ENCODE measurements at regions not wholly inside any gene's neighbourhood (a gene's known extent, or its start where the extent isn't known, plus 50 kb on each side); places are given as distances from the start of the nearest gene placed in this dataset.

DNA sequence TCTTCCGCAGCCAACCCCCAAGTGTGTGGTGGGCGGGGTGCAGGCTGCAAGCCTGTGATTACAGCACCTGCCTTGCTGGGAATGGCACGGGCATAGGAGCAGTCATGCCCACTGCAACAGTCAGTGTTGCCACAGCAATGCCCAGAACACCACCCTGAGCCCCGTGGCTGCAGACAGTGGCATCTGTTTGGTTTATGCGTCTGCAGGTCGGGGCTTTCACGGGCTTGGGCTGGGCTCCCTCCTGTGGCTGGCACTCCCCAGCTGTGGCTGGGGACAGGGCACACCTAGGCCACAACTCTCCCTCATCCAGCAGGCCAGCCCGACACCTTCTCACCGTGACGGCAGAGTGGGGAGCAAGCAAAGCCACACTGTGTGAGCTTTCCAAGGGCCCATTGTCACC lies 115.3 kb upstream of the C1QTNF9B start:
- no peak for DNase-seq

DNA sequence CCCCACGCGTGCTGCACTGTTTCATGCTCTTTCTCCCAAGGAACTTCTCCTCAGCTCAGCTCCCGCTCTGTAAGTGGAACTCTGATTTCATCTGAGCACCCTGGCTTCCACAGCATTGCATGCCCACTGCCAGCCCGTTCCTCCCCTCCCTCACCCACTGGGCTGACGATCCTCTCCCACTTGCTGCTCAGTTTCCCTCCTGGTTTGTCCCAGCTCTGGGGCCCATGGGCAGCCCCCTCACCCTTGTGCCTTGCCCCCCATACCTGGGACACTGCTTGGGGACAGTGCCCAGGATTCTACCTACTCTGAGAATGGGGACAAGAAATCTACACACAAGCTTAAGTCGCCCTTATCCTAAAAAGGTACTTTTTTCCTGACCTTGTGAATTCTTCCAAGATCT lies 115.9 kb upstream of the C1QTNF9B start:
- DNase-seq = no peak

DNA sequence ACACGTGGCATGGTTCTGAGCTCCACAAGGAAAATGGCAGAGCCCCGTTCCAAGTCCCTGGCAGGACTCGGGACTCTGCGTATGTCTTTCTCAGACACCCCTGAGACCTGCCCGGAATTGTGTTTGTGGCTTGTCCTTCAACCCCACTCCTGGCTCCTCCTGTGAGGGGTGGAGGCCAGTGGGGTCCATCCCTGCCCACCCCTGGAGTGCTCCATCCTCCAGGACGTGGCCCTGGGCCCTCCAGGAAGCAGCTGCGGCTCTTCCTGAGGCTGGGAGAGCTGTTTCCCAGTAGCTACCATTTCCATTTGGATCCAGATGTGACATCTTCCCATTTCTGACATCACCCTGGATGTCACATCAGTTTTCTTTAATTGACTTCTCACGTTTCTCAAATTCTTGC lies 118.7 kb upstream of the C1QTNF9B start:
- DNase-seq = no peak

DNA sequence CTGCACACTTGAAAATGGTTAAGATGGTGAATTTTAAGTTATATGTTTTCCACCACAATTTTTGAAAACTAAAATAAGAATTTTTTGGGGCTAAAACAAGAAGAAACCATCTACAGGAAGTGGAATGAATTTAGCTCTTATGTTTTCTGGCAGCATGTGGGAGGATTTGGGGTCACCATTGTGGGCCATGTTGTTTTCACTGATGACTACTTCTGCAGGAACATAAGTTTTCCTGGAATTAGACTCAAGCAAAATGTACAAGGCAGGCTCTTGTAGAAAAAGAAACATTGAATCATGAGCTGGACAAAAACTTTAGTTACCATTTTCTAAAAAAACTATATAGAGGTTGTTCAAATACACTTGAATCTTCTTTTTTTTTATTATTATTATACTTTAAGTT lies 125.3 kb upstream of the C1QTNF9B start:
- no peak for DNase-seq

DNA sequence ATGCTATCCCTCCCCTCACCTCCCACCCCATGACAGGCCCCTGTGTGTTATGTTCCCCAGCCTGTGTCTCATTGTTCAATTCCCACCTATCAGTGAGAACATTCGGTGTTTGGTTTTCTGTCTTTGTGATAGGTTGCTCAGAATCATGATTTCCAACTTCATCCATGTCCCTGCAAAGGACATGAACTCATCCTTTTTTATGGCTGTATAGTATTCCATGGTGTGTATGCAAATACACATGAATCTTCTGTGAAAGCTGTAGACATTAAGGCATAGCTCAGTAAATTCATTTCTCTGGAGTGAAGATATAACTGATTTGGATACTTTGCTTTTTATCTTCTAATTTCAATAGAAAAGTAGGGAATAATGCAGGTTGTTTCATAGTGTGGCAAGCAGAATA lies 125.8 kb upstream of the C1QTNF9B start:
- DNase-seq = no peak

DNA sequence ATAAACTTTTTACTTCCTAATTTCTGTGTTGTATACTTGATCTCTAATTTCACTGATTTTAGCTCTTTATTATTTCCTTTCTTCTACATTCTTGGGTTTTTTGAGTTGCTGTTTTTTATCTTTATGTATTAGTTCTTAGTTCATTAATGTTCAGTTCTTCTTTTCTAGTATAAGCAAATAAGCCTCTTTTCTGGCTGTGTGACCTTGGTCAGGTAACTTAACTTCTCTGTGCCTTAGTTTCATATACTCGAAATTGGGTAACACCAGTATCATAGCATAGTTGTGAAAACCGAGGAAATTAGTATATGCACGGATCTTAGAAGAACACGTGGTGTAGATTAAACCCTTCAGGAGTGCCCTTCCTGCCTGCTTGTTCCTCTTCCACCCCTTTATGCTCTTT lies 130.2 kb upstream of the C1QTNF9B start:
- DNase-seq = no peak

DNA sequence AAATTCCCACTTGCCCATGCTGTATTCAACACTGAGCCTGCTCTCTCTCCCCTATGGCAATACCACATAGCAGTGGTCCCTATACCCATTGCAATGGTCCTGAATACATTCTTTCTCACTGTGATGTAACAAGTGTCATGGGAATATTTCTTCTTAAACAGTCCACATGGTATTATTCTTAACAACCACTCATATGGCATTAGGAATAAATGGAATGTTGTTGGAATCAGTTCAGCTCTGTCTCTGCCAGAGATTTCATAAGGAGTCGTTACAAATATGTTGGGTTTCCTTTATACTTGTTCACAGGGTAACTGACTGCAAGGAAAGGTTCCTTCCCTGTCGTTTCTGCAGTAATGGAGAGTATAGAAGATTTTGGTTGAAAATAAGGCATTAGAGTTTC lies 128.3 kb upstream of the SPATA13 start:
- DNase-seq = no peak

DNA sequence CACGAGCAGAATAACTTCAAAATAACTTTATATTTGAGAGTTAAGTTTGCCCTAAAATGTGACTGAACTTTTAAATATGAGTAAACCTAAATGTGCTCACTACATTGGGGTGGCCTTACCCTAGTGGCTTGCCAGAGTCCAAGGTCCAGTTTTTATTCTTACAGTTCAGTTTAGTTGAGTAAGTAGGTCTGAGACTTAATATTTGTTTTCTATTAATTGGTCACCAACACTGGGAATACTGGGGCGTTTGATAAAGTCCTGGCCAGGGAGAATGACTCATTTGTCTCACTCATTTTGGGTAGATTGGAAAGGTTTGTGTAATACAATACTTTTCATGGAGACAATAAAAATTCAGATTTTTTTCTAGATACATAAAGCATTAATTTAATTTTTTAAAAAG lies 127.8 kb upstream of the SPATA13 start:
- DNase-seq = no peak

DNA sequence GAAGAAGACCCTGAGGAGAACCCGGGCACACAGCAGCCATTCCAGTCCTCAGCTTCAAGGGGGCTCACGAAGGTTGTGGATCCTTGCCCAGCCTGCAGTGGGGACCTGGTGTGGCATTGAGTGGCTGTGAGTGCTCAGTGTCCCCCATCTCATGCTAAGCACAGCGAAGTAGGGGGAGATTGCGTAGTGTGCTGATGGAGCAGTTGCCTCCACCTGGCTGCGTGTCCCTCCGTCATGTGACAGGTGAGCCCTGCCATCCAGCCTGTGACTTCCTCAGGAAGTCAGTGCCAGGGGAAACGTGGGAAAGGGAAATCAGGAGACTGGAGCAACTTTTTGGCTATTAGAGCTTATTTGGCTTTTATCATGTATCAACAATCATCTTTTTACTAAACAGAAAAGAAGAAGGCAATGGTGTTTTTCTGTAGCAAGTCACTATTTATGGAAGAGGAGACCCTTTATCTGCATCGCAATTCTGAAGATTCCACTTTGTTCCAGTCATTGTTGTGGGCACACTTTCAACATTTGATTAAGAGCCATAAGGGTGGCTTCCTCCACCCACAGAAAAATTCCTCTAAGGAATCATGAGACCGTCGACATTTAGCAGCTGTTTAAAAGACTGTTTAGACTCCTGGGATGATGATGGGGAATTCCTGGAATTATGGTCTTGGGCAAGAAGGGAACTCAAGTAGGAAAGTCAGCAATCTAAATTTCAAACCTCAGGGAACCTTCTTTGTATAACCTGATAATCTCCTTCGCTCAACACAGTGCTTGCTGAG lies 126.8 kb upstream of the SPATA13 start:
- no peak for DNase-seq

DNA sequence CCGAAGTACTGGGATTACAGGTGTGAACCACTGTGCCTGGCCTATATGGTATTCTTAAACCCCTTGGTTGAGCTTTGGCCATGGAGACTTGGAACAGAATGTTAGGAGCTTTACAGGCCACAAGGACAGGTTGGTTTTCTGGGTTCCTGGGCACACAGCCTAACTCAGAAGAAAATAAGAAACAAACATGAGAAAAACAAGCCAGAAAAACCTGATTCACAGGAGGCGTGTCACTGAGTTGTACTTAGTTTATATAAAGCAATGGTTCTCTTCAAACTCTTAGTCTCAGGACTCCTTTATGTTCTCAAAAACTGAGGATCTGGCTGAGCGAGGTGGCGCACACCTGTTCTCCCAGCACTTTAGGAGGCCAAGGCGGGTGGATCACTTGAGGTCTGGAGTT lies 125.1 kb upstream of the SPATA13 start:
- no peak for DNase-seq

DNA sequence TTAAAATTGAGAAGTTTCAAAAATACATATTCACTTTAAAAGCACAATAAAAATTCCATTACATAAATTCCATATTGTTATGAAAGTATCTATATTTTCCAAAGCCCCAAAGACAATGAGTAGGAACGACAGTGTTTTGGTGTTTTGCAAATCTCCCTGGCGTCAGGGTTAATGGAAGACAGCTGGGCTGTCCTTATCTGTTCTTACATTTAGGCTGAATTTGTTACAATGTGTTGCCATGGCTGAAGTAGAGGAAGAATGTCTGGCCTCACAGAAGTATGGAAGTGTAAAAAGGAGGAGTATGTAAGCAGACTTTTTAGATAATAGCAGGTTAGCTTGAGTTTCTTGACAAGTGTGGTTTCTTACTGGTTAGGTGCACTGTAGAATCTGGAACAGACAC lies 124.4 kb upstream of the SPATA13 start:
- DNase-seq = no peak

DNA sequence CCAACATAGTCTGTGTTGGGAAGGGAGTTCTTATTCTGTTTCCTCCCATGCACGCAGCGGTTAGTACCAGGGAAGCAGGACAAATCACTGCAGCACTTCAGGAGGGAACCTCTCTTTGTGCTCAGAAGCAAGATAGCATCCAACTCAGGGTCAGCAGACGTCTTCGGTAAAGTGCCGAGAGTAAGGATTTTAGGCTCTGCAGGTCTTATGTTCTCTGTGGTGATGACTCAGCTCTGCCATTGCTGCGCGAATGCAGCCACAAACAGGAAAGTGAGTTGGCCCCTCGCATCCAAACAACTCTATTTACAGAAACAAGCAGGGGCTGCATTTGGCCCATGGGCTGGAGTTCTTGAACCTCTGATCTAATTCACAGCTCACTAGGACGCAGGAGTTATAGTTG lies 122.1 kb upstream of the SPATA13 start:
- no peak for DNase-seq

DNA sequence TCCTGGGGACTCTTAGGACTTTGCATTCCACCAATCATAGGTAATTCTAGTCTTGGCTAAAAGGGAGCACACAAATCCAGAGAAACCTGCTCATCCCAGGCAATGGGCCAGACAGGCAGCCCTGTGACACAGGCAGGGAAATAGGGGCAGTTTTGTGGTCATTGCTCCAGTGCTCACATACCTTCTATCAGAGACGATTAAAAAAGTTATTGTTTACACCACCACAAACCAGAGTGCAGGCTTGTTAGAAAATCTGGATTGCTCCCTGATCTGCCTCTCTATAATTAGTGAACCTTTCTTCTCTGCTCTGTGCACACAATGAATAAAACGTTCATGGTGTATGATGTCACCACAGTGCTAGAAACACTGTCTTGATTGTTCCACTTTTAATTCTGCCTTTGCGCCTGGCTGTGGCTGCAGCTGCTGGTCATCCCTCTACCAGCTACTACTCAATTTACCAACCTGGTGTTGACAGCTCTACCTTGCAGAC lies 121.6 kb upstream of the SPATA13 start:
- DNase-seq = no peak

DNA sequence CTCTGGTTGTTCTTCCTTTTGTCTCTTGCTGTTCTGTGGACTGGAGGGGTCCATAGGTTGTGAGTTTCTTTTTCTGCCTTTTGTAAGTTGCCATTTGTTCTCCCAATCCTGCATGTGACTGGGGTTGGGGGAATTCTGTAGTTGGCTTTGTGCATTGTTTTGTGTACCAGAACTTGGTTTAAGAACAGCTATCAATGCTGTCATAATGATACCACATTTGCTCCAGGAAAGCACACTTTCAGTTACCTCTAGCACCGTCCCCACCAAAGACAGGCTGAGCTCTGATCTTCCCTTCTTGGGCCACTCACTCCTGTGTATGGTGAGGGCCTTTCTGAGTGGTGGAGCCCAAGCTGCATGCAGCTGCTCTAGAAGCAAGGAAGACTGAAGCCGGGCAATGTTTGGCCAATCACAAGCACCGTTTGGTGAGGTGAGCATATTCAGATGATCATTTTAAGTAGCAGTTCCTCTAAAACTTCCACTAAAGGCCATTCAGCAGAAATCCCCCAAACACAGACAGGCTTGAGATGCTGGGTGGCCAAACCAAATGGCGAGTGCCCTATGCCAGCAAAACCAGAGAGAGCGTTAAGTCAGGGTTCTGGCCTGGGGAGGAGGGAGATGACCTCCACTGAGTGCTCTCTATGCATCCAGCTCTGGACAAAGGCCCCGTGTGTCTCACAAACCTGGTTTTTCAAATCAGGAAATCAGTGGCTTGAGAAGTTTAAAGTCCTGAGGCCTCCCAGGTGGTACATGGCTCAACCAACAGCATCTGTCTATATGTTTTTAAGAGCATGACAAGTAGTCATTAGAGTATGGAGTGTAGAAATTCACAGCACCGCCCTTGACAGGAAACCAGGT lies 120.7 kb upstream of the SPATA13 start:
- no peak for DNase-seq

DNA sequence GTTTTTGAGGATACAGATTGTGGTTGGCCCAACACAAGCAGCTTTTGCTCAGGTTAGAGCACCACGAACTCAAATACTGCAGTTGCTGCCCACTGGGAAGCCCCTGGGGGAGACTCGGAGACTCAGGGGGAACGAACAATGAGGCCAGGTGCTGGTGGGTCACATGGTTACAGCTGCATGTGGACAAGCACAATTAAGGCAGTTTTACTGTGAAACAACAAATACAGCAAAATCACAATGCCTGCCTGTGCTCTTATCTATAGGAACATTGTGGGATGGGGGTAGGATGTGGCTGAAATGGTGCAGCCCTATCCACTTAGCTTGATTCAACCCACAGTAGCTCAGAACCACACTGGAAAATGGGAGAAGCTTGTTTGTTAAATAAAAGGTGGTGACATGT lies 119.7 kb upstream of the SPATA13 start:
- peak; percentile 28 to 36 for DNase-seq

DNA sequence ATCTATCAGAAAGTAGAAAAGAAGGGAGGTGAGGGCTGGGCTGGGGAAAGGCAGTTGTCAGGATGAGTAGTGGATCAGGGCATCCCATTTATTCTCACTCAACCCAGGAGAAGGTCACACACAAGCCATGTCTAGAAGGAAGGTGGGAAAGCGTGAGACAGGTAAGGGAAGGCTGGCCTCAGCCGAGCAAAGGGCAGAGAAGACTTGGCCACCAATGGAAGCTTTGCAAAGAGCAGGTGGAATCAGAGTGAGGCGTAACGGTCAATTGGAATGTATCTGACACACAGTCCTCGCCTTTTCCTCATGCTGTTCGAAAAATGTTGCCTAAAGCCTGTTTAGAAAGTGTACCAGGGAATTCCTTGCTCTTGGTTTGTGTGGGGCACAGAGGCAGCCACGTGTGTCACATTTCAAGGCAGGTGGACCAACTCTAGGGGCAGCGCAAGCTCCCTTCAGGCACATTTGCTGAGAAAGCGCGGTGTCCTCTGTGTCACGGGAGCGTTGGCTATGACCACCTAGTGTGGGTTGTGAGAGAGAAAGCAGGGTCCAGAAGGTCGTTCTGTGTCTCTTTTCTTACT lies 118.8 kb upstream of the SPATA13 start:
- no peak for DNase-seq

DNA sequence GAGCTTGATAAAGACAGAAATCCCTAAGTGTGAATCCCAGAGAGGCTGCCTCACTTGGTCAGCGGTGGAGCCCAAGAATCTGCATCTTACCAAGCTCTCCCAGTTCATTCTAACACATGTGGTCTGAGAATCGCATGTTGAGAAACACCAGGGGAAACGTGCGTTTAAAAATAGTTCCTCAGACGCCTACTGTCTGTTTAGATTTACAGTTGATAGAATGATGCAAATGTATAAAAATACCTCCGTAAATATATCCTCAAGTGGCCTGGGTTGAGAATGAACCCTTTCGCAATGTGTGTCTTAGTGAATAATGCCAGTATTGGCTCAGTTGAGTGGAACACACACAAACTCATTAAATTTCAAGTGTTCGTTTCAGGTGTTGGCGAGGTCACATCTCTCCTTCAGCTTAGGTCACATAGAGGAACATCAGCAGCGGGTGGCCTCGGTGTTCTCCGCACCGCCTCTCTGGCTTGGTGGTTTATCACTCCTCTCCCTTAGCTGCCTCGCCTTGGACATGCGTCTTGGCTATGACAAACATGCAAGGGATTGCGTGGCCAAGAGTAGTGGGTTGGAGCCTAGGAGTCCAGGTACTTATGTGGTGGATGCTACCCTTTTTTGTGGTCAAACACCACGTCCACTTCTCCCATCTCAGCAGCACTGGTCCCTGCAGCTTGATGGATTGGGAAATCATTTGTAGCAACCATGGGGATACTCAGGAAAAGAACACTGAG lies 117.6 kb upstream of the SPATA13 start:
- DNase-seq = no peak

DNA sequence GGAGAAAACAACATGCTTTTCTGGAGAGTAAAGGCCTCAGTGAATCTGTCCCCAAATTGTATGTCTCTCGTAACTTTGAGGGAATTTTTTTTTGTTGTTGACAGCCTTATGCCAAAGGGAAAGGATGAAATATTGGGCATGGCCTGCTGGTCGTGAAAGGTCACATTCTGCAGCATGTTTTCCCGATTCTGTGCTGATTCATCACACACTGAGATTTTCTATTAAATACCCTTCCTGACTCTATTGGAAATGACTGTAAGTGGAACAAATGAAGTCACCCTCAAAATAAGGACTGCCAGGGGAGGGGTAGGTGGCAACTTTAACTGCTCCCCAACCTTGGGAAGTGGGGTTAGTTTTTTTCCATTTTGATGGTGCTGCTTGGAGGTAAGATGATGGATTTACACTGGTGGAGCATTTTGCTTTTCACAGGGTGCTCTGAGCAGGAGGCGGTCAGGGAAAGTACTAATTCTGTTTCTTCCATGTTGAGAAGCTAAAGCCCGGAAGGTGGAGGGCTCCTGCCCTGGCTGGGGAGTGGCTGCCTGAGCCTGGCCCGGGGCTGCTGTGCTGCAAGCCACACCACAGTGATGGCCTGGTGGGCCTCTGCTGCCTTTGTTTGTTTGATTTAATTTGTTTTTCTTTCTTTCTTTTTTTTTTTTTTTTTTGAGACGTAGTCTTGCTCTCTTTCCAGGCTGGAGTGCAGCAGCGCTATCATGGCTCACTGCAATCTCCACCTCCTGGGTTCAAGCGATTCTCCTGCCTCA lies 116.8 kb upstream of the SPATA13 start:
- DNase-seq = no peak

DNA sequence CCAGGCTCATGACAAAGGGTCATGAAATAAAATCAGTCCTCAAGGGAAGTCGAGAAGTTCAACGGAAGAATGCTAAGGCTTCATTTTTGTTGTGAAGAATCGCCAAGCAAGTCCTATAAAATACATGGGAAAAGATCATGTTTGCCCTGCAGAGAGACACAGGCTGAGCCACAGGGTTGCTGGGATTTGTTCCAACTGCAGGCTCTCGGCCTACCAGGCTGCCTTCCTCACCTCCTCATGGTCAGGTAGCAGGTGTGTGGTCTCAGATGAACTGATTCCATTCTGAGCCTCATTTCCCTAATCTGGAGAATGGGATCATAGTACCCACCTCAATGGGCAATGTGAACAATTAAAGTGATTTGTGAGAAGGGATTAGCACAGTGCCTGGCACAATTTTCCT lies 114.9 kb upstream of the SPATA13 start:
- no peak for DNase-seq

DNA sequence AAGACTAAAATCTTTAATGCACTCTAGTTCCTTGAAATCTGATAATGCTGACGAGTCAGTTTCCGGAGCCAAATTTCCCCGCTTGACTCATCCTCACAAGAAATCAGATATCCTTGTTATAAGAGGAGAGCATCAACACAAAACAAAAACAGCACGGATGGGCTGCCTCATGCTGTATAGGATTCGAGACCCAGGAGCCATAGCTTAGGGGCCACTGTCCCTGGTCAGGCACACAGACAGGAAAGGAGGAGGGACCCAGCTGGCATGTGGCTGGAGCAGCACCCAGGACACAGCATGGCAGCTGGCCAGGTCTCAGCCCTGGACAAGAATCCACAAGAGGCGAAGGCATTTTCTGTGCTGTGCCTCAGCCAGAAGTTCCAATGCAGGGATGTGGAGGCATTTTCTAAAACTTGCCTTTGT lies 110.2 kb upstream of the SPATA13 start:
- no peak for DNase-seq

DNA sequence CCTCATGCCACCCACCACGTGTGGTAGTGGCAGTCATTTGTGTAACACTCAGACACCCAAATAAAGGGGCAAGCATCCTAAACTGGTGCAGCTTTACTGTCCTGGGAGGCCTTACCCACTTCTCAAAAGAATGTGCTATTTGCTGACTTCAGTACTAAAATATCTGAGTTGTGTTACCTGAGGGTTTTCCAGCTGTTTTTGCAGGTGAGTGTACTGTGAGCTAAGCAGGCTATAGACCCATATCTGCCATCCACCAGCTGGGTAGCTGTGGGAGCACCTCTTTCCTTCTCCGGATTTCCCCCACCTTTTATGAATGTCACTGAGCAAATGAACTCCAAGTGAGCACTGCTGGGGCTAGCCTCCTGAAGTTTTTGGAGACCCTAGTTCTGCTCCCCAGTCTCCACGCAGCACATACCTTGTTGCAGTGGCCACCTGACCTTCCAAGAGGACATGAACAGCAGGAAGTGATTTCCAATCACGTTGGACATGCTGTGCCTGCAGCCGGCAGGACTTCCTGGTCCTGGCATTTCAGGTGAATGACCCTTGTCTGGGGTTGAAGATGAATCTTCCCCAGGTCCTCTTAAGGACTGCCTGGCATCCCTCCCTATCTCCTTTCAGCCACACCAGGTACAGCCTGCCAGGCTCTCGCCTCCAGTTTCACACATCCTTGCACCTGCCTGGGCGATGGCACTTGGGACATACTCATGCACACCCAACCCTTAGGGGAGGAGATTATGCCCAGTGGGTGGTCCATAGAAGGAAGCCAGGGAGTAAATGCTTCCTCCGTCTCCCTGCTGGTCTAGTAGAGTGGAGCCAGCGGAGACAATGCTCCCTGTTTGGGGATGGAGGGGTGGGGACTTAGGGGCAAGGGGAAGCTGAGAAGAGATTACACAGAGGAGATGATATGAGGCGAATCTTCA lies 109.5 kb upstream of the SPATA13 start:
- DNase-seq = no peak
